Panc1 (cell line): ENCODE measurements at regions not wholly inside any gene's neighbourhood (a gene's known extent, or its start where the extent isn't known, plus 50 kb on each side); places are given as distances from the start of the nearest gene placed in this dataset.

Experiments
- ATAC-seq: fragments of 200-7000 bp; cut with Tn5 transposase; 2 replicates; pipeline ENCODE4 v1.9.1; 2020; ENCODE audit warnings: mild to moderate bottlenecking, moderate library complexity
- BruUV-seq: library from RNA; stranded (reverse); fragments of 400-500 nt; replicated peaks from 2 replicates; lab custom pipeline; 2021; lab: Mats Ljungman, UMichigan
- CTCF ChIA-PET: fragments of 300-600 bp; sonication (Branson Sonifier 250); formaldehyde crosslinking; loops from one replicate; lab custom pipeline; 2022; ENCODE audit warnings: antibody characterized with exemption; lab: Charles Lee
- POLR2A ChIA-PET: fragments of 300-600 bp; sonication (Branson Sonifier 250); formaldehyde crosslinking; loops from one replicate; lab custom pipeline; 2022; ENCODE audit warnings: antibody characterized with exemption; lab: Charles Lee
- DNase-seq: peaks from one replicate; pipeline ENCODE4 v3.0.0-alpha.2; 2010; ENCODE audit warnings: low read depth, low spot score
- H3K27ac ChIP-seq: 2 replicates; pipeline ENCODE4 v1.5.1; 2011; ENCODE audit warnings: mild to moderate bottlenecking, low read length, inconsistent platforms
- H3K27me3 ChIP-seq: fragments of 200-500 bp; sonication (Bioruptor generic); 2 replicates; pipeline ENCODE4 v1.6.0; 2014; ENCODE audit warnings: low read length, inconsistent platforms; ENCODE audit not compliant: control insufficient read depth, insufficient read depth
- H3K36me3 ChIP-seq: fragments of 200-500 bp; sonication (Bioruptor generic); 2 replicates; pipeline ENCODE4 v1.5.1; 2014; ENCODE audit warnings: inconsistent platforms, mild to moderate bottlenecking, low read length, moderate library complexity; ENCODE audit not compliant: control insufficient read depth, insufficient read depth
- H3K4me1 ChIP-seq: 2 replicates; pipeline ENCODE4 v1.5.1; 2011; ENCODE audit warnings: inconsistent platforms, mild to moderate bottlenecking, low read length, moderate library complexity; ENCODE audit not compliant: control insufficient read depth, insufficient read depth
- H3K4me3 ChIP-seq, 2 experiments: 2 replicates each; pipeline ENCODE4 v1.5.1; 2011 to 2012; ENCODE audit warnings: low read depth in 2 of 2, low read length in 2 of 2, mild to moderate bottlenecking in 2 of 2, inconsistent platforms in 1 of 2, moderate library complexity in 1 of 2
- H3K9me3 ChIP-seq: fragments of 200-500 bp; sonication (Bioruptor generic); 2 replicates; pipeline ENCODE4 v1.5.1; 2014; ENCODE audit warnings: low read depth, mild to moderate bottlenecking, inconsistent platforms, low read length, moderate library complexity; ENCODE audit not compliant: control insufficient read depth, insufficient read depth
- CTCF ChIP-seq: fragments of 450-650 bp; IDR thresholded peaks from 2 replicates; pipeline ENCODE4 v1.5.1; 2017; ENCODE audit warnings: mild to moderate bottlenecking
- POLR2AphosphoS5 ChIP-seq: IDR thresholded peaks from 2 replicates; pipeline ENCODE4 v1.6.1; 2012; ENCODE audit warnings: mild to moderate bottlenecking, low read depth, low read length, moderate library complexity
- REST ChIP-seq, 2 experiments: IDR thresholded peaks; 2 replicates each; pipeline ENCODE4 v1.6.1; 2011 to 2012; ENCODE audit warnings: low read depth in 2 of 2, control low read depth in 1 of 2, low read length in 1 of 2, mild to moderate bottlenecking in 1 of 2, moderate library complexity in 1 of 2; ENCODE audit not compliant: insufficient read depth in 1 of 2
- SIN3A ChIP-seq: IDR thresholded peaks from 2 replicates; pipeline ENCODE4 v1.6.1; 2012; ENCODE audit warnings: low read depth, mild to moderate bottlenecking, low read length, moderate library complexity, borderline replicate concordance; ENCODE audit not compliant: insufficient read depth
- TCF7L2 ChIP-seq: IDR thresholded peaks from 2 replicates; pipeline ENCODE4 v1.6.1; 2011; ENCODE audit warnings: mild to moderate bottlenecking, low read depth, low read length, inconsistent platforms
- in situ Hi-C: cut with HindIII; loops from 2 replicates; pipeline ENCODE4 v1.10.0; 2016; ENCODE audit warnings: low sequenced_read_pairs, low pct_unique_long_range_greater_than_20kb
- intact Hi-C: fragments of 100-400 bp; cut with micrococcal nuclease; formaldehyde crosslinking; loops from one replicate; pipeline ENCODE4 v1.10.0; 2022; ENCODE audit not compliant: unreplicated experiment

- ChIA-PET POLR2A (no interaction called here), CTCF (no interaction called here)
- H3K36me3 ChIP-seq, result no peaks in the 10 kb centered on the region
- DNase-seq (no peak), ATAC-seq (no peak)
- TF ChIP-seq POLR2AphosphoS5, result no peak
- TF ChIP-seq REST (IDR thresholded peaks at IDR 0.05; ENCODE audit: insufficient read depth in 1 of 2, low read depth in 2 of 2, low read length in 1 of 2), result no peak
- TF ChIP-seq CTCF, result no peak
- TF ChIP-seq TCF7L2, result no peak
- no peak for TF ChIP-seq SIN3A
- in situ Hi-C loops (no loop called here), intact Hi-C loops (no loop called here)
- BruUV-seq, result no TSS peak
- H3K9me3 ChIP-seq, result no peaks in the 10 kb centered on the region
- no peaks in the 10 kb centered on the region for H3K4me1 ChIP-seq
- no peak overlapping the region for H3K4me3 ChIP-seq
- H3K27ac ChIP-seq, result no peak overlapping the region
- no peaks in the 10 kb centered on the region; the same call in 1 of the 2 replicates for H3K27me3 ChIP-seq
These were observed 116.2 kb downstream of the NSUN3 start for GRCh38 chr3:94179059-94179458.

GRCh38 chr3:94183551-94183950, 120.7 kb downstream of the NSUN3 start:
- Histone ChIP-seq H3K27me3 (no peaks in the 10 kb centered on the region), H3K9me3 (no peaks in the 10 kb centered on the region), H3K27ac (no peak overlapping the region), H3K4me3 (no peak overlapping the region), H3K36me3 (no peaks in the 10 kb centered on the region), H3K4me1 (no peaks in the 10 kb centered on the region)
- ChIA-PET CTCF (no interaction called here), POLR2A (no interaction called here)
- in situ Hi-C loops, result no loop called here
- no peak for DNase-seq
- no peak for ATAC-seq
- intact Hi-C loops, result no loop called here
- BruUV-seq, result no TSS peak
- TF ChIP-seq POLR2AphosphoS5 (no peak), SIN3A (no peak)

- Histone ChIP-seq H3K4me1 (no peaks in the 10 kb centered on the region), H3K9me3 (no peaks in the 10 kb centered on the region), H3K36me3 (no peaks in the 10 kb centered on the region), H3K27ac (no peak overlapping the region), H3K4me3 (no peak overlapping the region), H3K27me3 (0 out of 2 replicates have a peak, but pooled peaks cover 3% of the 10 kb centered on the region)
- in situ Hi-C loops, result no loop called here
- ATAC-seq, result no peak
- no TSS peak for BruUV-seq
- TF ChIP-seq TCF7L2, result no peak
- no peak for TF ChIP-seq CTCF
- TF ChIP-seq REST (IDR thresholded peaks at IDR 0.05; ENCODE audit: insufficient read depth in 1 of 2, low read depth in 2 of 2, low read length in 1 of 2), result no peak
- TF ChIP-seq SIN3A, result no peak
- no peak for TF ChIP-seq POLR2AphosphoS5
- DNase-seq, result no peak
- POLR2A ChIA-PET, result no interaction called here
- intact Hi-C loops, result no loop called here
- CTCF ChIA-PET, result no interaction called here
These were observed 121.9 kb downstream of the NSUN3 start for GRCh38 chr3:94184781-94185180.
